ENCODE measurements at regions not wholly inside any gene's neighbourhood (a gene's known extent, or its start where the extent isn't known, plus 50 kb on each side); places are given as distances from the start of the nearest gene placed in this dataset.

DNA sequence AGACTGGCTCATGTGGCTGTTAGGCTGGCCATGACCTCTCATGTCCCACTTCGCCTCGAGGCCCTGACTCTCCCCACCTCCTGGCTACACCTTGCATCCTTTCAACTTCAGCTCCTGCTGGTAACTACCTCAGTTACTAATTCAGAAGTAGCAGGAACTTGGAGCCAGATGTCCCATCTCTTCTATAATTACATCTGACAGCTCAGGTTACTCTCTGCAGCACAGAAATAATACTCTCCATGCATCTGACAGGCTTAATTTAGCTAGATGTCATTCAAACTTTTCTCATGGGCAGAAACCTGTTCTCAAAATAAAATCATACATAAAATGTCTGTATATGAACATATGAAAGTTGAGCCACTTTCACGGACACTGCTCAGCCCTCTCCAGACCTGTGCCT lies 92.2 kb upstream of the IL33 start:
- no peak overlapping the region for H3K4me3 ChIP-seq (ENCODE audit: control insufficient read depth, low read depth, low read length)
- TF ChIP-seq, protein P1, sequence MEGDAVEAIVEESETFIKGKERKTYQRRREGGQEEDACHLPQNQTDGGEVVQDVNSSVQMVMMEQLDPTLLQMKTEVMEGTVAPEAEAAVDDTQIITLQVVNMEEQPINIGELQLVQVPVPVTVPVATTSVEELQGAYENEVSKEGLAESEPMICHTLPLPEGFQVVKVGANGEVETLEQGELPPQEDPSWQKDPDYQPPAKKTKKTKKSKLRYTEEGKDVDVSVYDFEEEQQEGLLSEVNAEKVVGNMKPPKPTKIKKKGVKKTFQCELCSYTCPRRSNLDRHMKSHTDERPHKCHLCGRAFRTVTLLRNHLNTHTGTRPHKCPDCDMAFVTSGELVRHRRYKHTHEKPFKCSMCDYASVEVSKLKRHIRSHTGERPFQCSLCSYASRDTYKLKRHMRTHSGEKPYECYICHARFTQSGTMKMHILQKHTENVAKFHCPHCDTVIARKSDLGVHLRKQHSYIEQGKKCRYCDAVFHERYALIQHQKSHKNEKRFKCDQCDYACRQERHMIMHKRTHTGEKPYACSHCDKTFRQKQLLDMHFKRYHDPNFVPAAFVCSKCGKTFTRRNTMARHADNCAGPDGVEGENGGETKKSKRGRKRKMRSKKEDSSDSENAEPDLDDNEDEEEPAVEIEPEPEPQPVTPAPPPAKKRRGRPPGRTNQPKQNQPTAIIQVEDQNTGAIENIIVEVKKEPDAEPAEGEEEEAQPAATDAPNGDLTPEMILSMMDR (IDR thresholded peaks at IDR 0.05; ENCODE audit: control insufficient read depth, insufficient read depth, low read depth, low read length, missing control alignments): no peak
- DNase-seq (ENCODE audit: low read depth): no peak

DNA sequence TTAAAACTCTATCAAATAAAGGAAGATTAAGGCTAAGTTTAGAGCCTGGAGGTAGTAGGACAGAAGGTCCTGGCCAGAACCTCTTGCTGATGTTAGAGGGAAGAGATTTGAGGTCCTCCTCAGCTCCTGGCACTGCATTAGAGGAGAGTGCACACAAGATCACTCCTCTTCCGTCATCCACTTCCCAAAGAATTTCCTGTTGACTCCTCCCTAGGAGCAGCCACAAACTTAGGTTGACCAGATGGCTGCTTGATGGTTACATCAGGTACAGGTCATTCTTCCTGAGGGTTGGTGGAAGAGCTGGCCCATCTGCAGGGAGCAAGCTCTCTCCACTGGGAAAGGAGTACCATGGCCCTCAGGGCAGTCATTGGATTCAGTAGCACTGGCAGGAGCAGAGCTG lies 93.9 kb upstream of the IL33 start:
- TF ChIP-seq, protein P1 (IDR thresholded peaks at IDR 0.05; ENCODE audit: control insufficient read depth, insufficient read depth, low read depth, low read length, missing control alignments): no peak
- H3K4me3 ChIP-seq (ENCODE audit: control insufficient read depth, low read depth, low read length): no peak overlapping the region
- no peak for DNase-seq (ENCODE audit: low read depth)

GRCh38 chr9:6114424-6114823 lies 99.0 kb upstream of the RANBP6 start:
- H3K4me3 ChIP-seq (ENCODE audit: control insufficient read depth, low read depth, low read length): no peak overlapping the region
- DNase-seq (ENCODE audit: low read depth): no peak
- TF ChIP-seq, protein P1 (IDR thresholded peaks at IDR 0.05; ENCODE audit: control insufficient read depth, insufficient read depth, low read depth, low read length, missing control alignments): no peak

GRCh38 chr9:6113819-6114218 lies 98.4 kb upstream of the RANBP6 start:
- H3K4me3 ChIP-seq (ENCODE audit: control insufficient read depth, low read depth, low read length): no peak overlapping the region
- TF ChIP-seq, protein P1 (IDR thresholded peaks at IDR 0.05; ENCODE audit: control insufficient read depth, insufficient read depth, low read depth, low read length, missing control alignments): no peak
- DNase-seq (ENCODE audit: low read depth): no peak

GRCh38 chr9:6113312-6113711 lies 97.9 kb upstream of the RANBP6 start:
- TF ChIP-seq, protein P1 (IDR thresholded peaks at IDR 0.05; ENCODE audit: control insufficient read depth, insufficient read depth, low read depth, low read length, missing control alignments): no peak
- no peak for DNase-seq (ENCODE audit: low read depth)
- H3K4me3 ChIP-seq (ENCODE audit: control insufficient read depth, low read depth, low read length): no peak overlapping the region

DNA sequence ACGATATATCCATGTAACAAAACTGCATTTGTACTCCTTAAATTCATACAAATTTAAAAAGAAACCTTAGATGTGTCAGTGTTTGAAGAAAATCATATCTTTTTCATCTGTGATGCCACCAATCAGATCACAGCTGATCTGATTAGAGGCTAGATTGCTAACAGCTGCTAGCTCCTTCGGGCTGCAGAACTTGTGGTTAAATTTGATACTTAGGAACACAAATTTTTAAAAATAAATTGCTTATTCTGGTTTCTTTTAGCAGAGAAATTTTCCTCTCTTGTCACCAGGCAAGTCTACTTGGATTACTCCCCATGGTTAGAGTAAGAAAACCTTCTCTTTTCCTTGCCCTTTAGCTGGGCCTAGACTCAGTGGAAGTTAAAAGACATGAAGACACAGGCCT lies 94.6 kb upstream of the RANBP6 start:
- TF ChIP-seq, protein P1 (IDR thresholded peaks at IDR 0.05; ENCODE audit: control insufficient read depth, insufficient read depth, low read depth, low read length, missing control alignments): no peak
- H3K4me3 ChIP-seq (ENCODE audit: control insufficient read depth, low read depth, low read length): no peak overlapping the region
- no peak for DNase-seq (ENCODE audit: low read depth)

GRCh38 chr9:6109571-6109970 lies 94.1 kb upstream of the RANBP6 start:
- TF ChIP-seq, protein P1 (IDR thresholded peaks at IDR 0.05; ENCODE audit: control insufficient read depth, insufficient read depth, low read depth, low read length, missing control alignments): no peak
- no peak for DNase-seq (ENCODE audit: low read depth)
- no peak overlapping the region for H3K4me3 ChIP-seq (ENCODE audit: control insufficient read depth, low read depth, low read length)

Data from AG09309 (cell line).